ENCODE measurements at regions not wholly inside any gene's neighbourhood (a gene's known extent, or its start where the extent isn't known, plus 50 kb on each side); places are given as distances from the start of the nearest gene placed in this dataset.
"Not testable (repeated sequence)": the region's sequence is repeated elsewhere in the genome, so short reads cannot be mapped to it uniquely, and the experiment has no call there.

- H3K4me3 ChIP-seq (ENCODE audit: control insufficient read depth, low read depth, low read length) = no peak overlapping the region
- TF ChIP-seq CTCF (IDR thresholded peaks at IDR 0.05; ENCODE audit: control insufficient read depth, insufficient read depth, low read depth, low read length, missing control alignments) = no peak
- DNase-seq (ENCODE audit: low read depth) = no peak
Measured at GRCh38 chr14:89089330-89089729, 264.9 kb downstream of the TTC8 start.

DNA sequence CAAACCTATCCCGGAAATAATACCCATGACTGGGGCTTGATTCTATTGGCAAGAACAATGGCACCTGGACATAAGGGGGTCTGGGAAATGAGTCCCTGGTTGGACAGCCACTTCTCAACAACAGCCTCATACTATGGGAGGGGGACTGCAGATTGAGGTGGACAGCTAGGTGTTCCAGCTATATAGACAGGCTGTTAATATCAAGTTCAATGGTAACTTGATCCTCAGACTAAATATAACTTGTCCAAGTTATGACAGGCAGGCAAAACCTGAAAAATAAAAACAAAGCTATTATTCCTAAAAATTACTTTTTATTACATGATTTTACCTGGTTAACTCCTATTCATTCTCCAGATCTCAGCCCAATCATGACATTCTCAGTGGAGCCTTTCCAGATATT is 267.3 kb downstream of the TTC8 start:
- TF ChIP-seq CTCF (IDR thresholded peaks at IDR 0.05; ENCODE audit: control insufficient read depth, insufficient read depth, low read depth, low read length, missing control alignments) = no peak
- no peak overlapping the region for H3K4me3 ChIP-seq (ENCODE audit: control insufficient read depth, low read depth, low read length)
- no peak for DNase-seq (ENCODE audit: low read depth)

GRCh38 chr14:89093083-89093730 is 268.8 kb downstream of the TTC8 start:
- no peak for DNase-seq (ENCODE audit: low read depth)
- no peak for TF ChIP-seq CTCF (IDR thresholded peaks at IDR 0.05; ENCODE audit: control insufficient read depth, insufficient read depth, low read depth, low read length, missing control alignments)
- no peak overlapping the region for H3K4me3 ChIP-seq (ENCODE audit: control insufficient read depth, low read depth, low read length)

DNA sequence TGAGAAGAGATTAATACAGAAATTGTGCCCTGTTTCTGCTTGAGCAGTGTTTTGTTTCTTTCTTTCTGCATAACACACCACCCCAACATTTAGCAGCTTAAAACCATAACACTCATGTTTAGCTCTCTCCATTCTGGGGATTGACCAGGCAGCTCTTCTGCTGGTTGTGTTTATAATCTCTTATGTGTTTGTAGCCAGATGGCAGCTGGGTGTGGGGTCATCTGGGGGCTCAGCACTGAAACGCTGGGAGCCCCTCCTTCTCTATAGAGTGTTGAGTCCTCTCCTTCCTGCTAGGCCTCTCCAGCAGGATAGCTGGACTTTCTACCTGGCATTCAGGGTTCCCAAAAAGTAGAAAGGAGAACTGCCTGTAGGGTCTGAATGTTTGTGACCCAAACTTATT is 270.6 kb downstream of the TTC8 start:
- no peak for TF ChIP-seq CTCF (IDR thresholded peaks at IDR 0.05; ENCODE audit: control insufficient read depth, insufficient read depth, low read depth, low read length, missing control alignments)
- no peak for DNase-seq (ENCODE audit: low read depth)
- no peak overlapping the region for H3K4me3 ChIP-seq (ENCODE audit: control insufficient read depth, low read depth, low read length)

- no peak overlapping the region for H3K4me3 ChIP-seq (ENCODE audit: control insufficient read depth, low read depth, low read length)
- no peak for DNase-seq (ENCODE audit: low read depth)
- TF ChIP-seq CTCF (IDR thresholded peaks at IDR 0.05; ENCODE audit: control insufficient read depth, insufficient read depth, low read depth, low read length, missing control alignments) = no peak
Measured at GRCh38 chr14:89096946-89097345, 272.5 kb downstream of the TTC8 start.

DNA sequence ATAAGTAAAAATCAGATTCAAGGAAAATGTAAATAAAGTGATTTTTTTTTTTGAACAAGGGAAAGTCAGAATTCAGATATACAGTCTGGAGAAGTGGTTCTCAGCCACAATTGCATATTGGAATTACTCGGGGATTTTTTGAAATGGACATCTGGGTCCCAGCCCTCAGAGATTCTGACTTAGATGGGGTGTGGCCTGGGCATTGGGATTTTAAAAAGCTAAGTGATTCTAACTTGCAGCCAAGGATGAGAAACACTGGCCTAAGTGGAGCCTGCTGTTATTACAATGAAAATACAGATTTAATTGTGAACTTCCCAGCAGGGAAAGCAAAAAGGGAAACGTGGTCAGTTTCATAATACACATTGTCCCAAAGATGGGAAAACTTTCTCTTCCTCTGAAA is 273.8 kb downstream of the TTC8 start:
- no peak for DNase-seq (ENCODE audit: low read depth)
- TF ChIP-seq CTCF (IDR thresholded peaks at IDR 0.05; ENCODE audit: control insufficient read depth, insufficient read depth, low read depth, low read length, missing control alignments) = no peak

GRCh38 chr14:89104171-89104817 is 279.8 kb downstream of the TTC8 start:
- not testable (repeated sequence) for DNase-seq (ENCODE audit: low read depth); H3K4me3 ChIP-seq (ENCODE audit: control insufficient read depth, low read depth, low read length)

More for the DNA sequence above, 273.8 kb downstream of the TTC8 start:
- H3K4me3 ChIP-seq (ENCODE audit: control insufficient read depth, low read depth, low read length) = no peak overlapping the region

DNA sequence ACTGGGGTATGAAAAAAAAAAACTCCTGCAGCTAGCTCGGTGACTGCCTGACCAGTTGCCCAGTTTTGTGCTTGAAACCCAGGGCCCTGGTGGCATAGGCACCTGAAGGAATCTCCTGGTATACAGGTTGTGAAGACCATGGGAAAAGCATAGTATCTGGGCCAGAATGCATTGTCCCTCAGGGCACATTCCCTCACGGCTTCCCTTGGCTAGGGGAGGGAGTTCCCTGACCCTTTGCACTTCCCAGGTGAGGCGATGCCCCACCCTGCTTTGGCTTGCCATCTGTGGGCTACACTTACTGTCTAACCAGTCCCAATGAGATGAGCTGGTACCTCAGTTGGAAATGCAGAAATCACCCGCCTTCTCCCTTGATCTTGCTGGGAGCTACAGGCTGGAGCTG is 280.4 kb downstream of the TTC8 start:
- DNase-seq (ENCODE audit: low read depth); H3K4me3 ChIP-seq (ENCODE audit: control insufficient read depth, low read depth, low read length): not testable (repeated sequence)

Data from AG09309 (cell line).